ENCODE measurements at regions not wholly inside any gene's neighbourhood (a gene's known extent, or its start where the extent isn't known, plus 50 kb on each side); places are given as distances from the start of the nearest gene placed in this dataset.

DNA sequence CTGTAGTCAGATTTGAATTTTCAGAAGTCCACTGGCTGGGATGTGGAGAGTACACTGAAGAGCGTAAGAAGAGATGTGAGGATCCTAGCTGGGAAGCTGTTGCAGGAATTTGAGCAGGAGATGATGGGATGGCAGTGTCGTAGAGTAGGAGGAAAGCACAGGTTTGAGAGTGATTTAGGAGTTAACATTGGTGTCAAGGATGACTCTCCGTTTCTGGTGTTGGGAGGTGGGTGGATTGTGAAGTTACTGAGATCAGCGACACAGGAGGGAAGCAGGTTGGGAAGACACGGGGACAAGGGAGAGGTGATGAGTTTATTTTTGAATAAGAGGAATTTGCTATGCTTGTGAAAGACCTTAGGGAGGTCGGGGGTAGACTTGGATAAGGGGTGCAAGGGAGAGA, 434.2 kb upstream of the TPM1 start:
- no peak for DNase-seq (ENCODE audit: low read depth)

DNA sequence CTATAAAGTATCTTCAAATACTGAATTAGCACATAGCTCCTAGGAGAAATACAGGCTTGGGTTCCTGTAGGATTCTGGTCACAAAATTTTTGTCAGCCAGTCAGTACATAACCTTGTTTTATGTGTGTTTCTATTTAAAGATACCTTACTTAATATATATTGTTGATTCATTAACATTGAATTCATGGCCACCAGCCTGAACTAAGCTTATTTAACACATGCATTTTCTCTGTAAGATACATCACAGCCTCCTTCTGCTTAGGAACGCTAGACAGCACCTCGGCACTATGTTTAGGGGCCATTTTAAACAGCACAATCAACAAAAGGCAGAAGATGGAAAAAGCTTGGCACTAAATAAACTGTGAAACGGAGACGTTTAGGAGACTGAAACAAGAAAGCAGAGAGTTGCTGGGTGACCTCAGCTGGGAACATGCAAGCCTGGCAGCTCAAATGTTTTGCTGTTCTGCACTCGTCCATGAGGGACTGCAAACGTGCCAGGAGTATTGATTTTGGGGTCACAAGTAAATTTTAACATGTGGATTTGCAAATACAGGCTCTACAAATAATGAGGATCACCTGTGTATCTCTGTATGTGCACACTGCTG, 432.2 kb upstream of the TPM1 start:
- DNase-seq (ENCODE audit: low read depth) = no peak

DNA sequence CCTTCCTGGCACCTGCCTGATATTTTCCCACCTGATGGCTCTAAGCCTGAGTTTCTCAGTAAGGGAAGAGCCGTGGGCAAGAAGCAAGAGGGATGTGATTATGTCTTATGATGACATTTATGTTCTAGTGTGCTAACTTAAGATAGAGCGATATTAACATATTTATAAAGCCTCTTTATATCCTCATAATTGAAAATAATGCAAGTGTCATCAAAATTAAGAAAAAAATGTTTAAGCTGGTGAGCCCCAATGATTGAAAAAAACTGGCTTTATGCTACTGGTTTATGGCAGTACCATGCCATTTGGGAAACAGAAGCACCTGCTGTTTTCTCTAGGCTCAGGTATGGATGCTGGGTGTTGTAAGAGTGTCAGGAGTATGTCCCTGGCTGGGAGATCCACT, 431.5 kb upstream of the TPM1 start:
- DNase-seq (ENCODE audit: low read depth) = no peak

DNA sequence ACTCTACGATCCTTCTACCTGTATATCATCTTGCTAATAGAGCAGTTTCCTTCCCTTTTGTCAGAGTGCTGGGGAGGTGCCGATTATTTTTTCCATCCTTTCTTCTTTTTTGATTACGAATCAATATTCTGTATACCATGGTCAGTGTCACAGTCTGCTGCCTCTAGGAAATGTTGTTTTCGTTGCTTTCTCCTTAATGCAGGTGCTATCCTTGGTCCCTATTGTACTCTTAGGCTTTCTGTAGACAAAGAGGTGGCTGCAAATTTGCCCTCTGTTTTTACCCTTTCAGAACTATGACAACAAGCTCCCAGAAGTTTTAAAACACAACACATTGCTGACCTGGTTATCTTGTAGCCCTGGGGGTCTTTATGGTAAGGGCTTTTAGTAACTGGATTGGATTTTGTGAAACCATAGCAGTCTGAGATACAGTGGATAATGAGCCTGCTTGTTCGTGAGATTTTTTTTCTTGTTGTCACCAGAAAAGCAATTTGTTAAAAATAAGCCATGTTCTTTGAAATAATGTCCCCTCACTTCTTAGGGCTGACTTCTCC, 430.3 kb upstream of the TPM1 start:
- no peak for DNase-seq (ENCODE audit: low read depth)

DNA sequence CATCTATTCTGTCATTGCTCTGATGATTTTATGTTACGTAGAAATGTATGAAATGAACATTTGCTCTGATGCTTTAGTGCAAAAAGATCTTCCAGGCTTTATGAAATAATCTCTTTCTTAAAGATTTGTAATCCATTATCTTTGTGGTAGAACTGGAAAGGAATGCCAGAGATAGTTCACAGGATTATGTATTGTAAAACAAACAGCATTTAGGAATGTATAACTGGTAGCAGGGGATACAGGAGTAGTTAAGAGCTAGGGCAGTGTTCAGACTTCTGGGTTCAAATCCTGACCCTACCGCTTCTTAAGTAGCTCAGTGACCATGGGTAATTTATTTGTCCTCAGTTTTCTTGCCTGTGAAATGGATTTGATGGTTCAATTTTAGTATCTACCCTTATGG, 429.8 kb upstream of the TPM1 start:
- no peak for DNase-seq (ENCODE audit: low read depth)

DNA sequence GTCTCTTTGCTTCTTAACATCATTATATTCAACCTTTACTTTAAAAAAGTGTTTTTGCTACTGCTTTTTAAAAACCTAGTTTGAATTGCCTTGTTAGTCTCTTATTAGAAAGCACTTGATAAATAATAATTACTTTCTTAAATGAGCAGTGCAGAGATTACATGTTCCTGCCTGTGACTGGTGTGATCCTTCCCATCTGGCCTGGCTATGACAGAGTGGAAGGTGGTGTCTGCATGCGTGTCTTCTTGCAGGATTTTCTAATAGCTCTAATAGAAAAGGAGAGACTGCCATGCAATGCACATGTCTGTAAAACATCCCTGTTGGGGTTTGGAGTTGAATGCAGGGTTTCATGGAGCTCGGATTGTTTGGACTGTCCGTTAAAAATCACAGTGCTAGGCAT, 425.8 kb upstream of the TPM1 start:
- no peak for DNase-seq (ENCODE audit: low read depth)

DNA sequence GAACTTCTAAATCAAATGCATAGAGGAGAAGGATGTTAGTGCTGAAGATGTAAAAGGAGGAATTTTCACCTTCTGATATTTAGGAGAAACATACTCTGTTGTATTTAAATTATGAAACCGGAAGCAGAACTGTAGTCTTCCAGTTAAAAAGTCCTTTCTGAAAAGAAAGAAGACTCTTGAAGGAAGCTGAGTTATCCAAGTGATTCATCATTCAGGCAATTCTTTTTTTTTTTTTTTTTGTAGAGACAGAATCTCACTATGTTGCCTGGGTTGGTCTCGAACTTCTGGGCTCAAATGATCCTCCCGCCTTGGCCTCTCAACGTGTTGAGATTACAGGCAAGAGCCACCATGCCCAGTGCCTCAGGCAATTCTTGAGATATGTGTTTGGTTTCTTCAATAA, 424.8 kb upstream of the TPM1 start:
- DNase-seq (ENCODE audit: low read depth) = peak; percentile 31

DNA sequence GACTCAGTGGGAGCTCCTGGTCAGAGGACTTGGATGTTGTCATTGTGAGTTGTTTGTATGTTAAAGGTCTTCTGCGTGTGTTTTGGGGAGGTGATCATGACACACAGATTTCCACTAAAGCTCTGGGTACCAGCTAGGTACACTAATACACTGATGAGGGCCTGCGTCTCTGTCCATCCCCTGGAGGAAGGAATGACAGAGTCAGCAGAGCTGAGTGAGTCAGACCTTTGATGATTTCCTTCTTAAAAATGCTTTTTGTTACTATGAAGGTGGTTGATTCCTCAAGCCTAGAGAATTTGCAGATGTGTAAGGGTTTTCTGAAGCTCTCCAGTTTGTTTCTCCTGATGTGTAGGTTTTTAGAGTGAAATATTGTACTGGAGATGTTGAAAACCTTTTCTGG, 424.1 kb upstream of the TPM1 start:
- peak; percentile 92 for DNase-seq (ENCODE audit: low read depth)

DNA sequence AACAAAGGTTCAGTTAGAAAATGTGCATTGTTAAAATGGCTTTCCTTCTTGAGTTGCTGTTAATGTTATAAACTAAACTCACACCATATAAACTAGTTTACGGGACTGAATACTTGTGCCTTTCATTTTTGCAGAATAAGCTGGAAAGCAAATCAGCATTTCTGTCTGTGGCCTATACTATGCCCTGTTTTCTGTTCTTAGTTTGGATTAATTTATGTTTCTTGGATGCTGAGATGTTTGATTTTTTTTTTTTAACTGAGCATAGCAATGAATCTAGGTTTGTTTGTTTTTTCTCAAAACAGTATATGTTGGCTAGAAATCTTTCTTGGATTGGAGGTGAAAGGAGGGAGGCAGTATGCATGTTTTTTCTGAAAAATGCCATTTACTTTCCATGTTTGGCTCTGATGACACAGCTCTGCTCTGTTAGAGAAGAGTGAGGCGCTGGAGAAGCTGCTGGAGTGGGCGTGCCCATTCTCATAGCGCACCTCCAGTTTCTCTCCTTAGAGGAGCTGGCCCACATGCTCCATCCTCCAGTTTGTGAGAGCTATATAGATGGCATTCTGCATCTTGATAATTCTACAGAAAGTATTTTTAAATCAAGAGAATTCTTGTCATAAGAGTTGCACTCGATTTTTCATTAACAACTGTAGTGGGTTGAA, 423.6 kb upstream of the TPM1 start:
- no peak for DNase-seq (ENCODE audit: low read depth)

DNA sequence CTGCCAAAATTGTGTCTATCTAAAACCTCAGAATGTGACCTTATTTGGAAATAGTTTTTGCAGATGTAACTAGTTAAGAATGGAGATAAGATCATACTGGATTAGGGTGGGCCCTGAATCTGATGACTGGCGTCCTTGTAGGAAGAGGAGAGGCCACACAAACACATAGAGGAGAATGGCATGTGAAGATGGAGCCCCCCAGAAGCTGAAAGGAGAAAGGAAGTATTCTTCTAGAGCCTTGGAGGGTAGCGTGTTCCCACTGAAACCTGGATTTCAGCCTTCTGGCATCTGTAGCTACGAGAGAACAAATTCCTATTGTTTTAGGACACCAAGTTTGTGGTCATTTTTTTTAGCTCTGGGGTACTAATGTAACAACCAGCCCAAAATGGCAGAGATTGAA, 423.0 kb upstream of the TPM1 start:
- DNase-seq (ENCODE audit: low read depth) = no peak

DNA sequence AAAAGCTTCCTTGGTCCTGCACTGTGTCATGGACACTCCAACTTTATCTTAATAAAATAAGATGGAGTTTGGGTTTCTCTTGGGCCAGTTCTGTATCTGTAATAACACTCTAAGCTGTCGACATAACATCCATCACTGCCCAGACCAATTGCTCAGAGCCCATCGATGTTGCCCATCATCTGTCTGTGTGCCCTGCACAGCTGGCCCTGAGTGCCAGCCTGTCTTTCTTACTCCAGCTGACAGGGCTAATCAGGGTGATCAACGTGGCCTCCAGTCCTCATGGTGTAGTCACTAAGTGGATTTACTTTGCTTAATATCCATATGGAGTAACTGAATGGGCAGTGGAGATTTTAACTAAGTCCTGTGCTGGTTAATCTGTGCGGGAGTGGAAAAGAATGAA, 419.8 kb upstream of the TPM1 start:
- DNase-seq (ENCODE audit: low read depth) = no peak

DNA sequence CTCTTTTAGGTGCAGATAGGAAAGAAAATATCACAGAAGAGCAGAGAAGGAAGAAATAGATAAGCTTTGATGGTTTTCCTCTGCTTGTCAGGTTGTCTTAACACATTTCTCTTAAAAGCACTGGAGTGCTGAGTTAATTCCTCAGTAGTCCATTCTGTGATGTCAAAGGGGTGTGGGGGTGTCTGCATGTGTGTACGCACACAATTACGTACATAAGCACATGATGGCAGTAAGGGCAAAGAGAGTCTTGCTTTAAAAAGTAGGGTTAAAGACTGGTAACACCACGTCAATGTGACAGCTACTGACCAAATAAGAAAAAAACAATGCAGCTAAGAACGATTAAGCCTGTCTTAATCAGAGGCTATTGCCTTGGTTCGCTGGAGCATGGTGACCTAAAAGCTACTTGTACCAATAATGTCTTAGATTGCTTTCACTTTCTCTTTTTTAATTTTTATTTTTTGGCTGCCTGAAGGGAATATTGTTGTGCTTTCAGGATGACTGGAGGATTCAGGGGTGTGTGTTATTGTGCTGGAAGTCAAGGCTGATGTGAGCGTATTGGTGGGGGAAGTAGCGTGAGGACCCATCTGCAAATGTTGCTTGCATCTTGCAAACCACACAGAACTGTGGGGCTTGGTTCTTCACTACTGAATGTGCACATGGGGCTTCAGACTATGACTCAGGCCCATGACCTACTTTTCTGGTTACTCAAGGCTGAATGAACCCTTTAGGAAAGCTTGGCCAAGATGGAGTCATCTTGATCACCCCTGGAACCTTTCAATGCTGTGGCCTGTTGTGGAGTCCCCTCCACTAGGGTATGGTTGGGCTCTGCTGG, 417.8 kb upstream of the TPM1 start:
- DNase-seq (ENCODE audit: low read depth) = peak; percentile 60

DNA sequence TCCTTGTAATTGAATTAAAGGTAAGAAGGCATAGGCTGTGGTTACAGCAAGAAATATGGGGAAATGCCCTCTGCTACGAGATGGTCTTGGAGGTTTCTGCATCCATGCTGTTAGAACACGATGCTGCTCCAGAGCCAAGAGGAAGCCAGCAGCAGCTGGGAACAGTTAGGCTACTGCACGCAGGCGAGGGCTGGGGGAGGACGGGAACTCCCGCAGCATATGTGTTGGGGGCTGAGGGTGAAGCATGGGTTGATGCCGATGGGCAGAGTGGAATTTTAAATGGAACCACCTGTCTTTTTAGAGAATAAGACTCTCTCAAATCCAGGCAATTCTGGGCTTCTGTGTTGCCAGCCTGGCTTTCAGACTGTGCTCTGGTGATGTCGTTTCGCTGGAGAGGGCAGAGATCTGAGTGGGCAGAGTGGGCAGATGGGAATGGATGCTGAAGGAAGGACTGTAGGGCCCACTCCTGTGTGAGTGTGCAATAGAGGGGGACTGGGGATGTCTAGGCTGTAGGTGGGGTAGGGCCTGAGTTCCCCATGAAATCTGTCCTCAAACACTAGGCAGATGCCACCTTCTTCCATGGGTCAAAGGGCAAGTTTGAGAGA, 417.0 kb upstream of the TPM1 start:
- DNase-seq (ENCODE audit: low read depth) = no peak

DNA sequence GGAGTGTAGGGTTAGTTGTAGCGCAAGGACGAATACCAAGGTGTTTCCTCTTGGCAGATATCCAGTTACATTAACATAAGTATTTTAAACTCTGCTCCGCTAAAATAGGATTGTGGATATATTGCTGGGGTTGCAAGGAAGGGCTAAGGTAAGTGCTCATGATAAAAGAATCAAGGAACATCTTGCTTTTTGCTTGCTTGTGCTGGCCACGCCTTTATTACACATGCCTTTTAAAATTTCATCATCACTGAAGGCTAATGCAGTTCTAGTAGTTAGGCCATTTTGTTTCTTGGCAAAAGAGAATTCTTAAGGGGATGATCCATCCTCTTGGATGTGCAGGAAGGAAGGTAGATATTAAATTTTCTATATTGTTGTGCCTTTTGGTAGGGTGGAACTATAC, 415.6 kb upstream of the TPM1 start:
- DNase-seq (ENCODE audit: low read depth) = no peak

DNA sequence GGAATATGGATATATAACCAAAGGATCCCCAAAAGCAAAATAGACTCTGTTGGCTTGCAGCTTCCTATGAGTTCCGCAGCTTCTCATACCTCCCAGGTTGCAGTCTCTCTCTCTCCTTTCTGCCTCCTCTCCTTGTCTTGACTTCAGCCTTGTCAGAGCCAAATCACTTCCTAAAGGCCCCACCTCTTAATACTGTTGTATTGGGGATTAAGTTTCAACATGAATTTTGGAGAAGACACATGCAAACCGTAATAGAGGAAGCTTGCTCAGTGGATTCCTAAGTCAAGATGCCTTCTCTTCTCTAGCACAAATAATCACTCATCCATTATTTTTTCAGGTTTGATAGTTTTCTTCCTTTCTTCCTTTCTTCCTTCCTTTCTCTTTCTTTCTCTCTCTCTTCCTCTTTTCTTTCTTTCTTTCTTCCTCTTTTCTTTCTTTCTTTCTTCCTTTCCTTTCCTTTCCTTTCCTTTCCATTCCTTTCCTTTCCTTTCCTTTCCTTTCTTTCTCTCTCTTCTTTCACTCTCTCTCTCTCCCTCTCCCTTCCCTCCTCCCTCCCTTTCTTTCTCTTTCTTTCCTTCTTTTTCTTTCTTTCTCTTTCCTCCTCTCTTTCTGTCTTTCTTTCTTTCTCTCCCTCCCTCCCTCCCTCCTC, 411.3 kb upstream of the TPM1 start:
- DNase-seq (ENCODE audit: low read depth) = no peak

DNA sequence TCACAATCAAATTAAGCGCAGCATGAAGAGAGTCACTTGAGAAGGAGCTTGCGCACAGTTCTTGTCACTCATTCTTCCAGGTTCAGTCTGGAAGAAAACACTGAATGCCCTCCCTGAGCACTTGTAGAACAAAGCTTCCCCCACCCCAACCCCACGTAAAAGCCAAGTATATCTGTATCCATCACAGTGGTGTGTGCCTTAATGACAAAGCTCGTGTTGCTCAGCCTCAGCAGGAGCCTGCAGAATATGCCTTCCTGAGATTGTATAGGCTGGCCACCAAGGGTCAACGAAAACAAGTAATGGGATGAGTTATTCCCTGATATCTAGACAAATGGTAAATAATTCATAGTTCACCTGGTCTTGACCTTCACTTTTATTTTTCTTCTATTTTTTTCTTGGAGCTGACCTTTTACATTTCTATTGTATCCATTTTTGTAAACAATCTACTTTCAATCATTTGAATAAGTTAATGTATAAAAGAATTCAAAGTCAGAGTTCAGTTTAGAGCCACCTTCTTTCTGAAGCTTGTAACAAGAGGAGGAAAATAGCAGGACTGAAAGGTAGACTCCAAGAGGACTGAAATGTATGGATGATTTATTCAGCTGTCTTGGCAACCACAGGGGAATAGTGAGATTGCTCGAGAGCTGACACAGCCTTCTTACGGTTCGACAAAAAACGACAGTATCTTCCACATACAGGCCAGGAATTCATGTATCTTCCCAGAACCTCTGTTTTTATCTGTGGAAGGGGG, 405.5 kb upstream of the TPM1 start:
- DNase-seq (ENCODE audit: low read depth) = no peak

DNA sequence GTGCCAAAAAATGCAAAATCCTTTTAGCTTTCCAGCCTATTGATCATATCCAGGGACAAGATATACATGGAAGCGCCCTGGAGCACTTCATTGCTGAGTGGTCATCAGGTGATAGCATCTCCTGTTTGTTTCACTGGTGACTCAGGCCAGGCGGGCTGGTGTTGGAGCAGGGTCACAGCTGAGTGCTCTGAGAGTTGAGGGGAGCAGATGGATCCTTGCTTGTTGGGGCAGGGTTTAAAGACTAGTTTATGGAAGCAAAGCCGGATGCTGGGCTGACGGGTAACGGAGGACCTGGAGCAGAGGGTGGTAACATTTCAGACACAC, 405.0 kb upstream of the TPM1 start:
- DNase-seq (ENCODE audit: low read depth) = peak; percentile 26

DNA sequence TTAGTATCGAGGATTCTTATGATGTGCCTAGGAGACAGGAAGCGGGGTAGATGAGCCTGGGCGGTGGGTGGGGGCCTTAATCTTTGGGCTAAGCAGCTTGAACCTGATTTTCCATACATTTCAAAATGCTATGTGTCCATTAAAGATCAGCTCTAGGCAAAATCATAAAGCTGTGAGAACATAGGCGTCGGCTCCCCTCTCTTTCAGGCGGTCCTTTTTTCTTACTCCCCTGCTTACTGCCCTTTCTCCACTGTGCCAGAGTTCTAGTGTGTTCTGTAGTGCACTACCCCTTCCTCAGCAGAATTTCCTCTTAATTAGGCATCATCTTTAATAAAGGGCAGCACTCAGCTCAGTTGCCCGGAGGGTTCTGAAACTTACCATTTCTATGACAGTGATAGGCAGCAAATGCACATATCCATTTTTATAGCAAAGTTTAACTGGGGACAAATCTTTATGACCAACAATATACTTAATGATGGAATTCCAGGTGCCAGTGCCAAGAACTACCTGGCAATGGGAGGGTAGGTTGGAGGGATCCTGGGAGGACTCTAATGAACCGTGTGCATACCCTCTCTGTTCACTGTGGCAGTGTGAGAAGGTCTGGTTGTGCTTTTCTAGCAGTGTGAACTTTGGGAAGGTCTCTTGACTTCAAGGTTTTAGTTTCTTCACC, 404.5 kb upstream of the TPM1 start:
- no peak for DNase-seq (ENCODE audit: low read depth)

DNA sequence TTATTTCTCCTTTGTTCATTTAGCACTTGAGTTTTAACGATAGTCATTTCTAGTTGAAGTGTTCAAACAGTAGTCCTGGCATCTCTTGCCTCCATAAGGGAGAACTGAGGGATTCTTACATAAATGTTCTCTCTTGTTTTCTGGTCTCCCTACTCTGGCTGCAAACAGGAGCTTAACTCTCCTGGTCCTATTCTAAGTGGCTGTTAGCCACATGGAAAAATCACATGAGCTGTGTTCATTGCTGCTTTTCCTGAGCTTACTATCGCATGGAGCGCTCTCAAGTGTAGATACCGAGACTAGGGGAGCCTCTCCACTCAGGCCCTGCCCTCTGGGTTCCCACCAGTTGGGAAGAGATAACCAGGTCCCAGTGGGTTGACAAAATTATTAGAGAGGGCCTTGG, 403.1 kb upstream of the TPM1 start:
- no peak for DNase-seq (ENCODE audit: low read depth)

DNA sequence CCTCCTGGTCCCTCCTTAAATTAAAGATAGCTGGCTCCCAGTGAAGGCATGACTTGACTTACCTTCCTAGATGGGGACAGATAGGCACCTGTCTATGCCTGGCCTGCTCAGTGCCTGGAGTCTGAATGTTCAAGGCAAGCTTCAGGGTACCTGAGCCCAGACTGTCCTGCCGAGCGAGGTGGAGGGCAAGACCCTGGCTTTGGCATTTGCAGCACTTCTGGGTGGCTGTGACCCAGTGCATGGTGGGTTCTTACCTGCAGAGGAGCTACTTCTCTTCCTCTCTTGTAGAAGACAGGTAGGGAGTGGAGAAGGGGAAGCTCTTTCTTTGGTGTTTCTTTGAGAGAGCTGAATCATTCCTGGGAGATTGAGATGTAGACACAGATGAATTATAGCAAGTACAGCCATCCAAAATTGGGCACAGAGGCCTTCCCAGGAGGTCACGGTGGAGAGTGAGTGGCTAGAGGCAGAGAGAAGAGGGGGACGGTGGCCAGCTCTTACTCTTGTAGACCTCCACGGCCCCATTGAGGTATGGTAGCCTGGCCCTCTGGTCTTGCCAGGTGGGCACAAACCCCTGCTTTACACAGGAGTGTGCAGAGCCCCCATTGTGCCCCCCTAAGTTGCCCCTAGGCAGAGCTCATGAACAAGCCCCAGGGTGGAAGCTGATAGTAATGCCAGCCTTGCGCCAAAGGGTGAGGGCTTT, 402.5 kb upstream of the TPM1 start:
- DNase-seq (ENCODE audit: low read depth) = no peak

All from M059J (cell line).